Renal cortical epithelial cell (primary cell): ENCODE measurements at regions not wholly inside any gene's neighbourhood (a gene's known extent, or its start where the extent isn't known, plus 50 kb on each side); places are given as distances from the start of the nearest gene placed in this dataset.

Experiments used
- DNase-seq: peaks from one replicate; pipeline ENCODE4 v3.0.0-alpha.2; 2011; ENCODE audit warnings: low read depth

DNA sequence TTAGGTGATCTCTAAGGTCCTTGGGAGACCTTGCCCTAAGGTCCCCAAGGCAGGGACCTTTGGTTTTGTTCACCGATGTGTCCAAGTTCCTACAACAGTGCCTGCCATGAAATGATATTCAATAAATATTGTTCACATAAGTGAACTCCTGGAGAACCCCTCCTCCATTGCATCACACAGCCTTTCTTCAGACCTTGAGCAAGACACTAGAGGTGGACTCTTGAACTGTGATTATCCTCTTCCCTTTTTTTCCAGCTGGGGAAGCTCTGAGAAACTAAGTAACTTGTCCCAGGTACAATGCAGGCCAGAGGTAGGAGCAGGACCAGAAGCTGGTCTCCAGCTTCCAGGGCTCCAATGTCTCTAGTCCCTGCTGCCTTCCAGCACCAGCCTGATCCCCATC, 76.6 kb upstream of the LMO1 start:
- no peak for DNase-seq

- DNase-seq: no peak
These were observed 75.9 kb upstream of the LMO1 start for GRCh38 chr11:8339592-8340022.

DNA sequence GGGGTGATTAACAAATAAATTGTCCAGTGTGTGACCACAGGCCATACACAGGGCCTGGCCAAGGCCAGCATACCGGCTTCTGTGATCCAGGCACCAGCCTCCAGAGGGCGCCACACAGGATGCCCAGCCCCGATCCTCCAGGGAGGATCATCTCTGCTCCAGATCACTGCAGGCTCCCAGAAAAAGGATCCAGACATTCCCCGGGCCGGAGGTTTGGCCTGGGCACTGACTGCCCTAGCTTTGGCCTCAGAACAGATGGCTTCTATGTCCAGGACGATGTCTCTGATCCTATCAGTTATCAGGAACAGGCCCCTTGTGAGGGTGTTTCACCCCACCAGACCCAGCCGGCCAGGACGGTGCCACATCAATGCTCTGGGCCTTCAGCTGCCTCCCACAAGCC, 74.5 kb upstream of the LMO1 start:
- DNase-seq: no peak

DNA sequence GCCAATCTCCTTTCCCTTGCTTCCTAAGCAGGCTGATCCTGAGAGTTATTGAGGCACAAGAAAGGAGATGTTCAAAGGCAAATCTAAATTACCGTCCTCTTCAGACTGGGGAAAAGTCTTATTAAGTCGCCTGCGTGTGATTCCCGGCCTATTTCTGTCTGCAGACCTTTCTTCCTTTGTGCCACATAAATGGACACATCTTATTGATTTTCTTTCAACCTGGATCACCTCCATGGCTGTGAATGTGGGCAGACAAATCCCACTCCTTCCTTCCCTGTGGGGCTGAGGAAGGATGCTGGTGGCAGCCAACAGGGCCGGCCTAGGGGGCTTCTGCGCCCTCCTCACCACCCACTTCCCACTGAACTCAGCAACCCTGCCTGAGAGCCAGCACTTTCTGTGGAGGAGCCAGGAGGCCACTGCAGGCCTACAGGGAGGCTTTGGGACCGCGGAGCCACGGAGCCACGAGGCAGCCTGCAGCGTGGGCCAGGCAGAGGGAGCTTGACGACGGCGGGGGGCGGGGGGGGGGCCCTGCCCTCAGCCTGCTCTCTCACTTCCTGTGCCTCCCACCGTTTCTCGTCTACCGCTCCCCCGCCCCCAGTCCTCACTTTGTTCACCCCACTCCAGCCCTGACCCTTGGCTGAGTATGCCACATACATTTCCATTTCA, 73.6 kb upstream of the LMO1 start:
- DNase-seq: no peak

DNA sequence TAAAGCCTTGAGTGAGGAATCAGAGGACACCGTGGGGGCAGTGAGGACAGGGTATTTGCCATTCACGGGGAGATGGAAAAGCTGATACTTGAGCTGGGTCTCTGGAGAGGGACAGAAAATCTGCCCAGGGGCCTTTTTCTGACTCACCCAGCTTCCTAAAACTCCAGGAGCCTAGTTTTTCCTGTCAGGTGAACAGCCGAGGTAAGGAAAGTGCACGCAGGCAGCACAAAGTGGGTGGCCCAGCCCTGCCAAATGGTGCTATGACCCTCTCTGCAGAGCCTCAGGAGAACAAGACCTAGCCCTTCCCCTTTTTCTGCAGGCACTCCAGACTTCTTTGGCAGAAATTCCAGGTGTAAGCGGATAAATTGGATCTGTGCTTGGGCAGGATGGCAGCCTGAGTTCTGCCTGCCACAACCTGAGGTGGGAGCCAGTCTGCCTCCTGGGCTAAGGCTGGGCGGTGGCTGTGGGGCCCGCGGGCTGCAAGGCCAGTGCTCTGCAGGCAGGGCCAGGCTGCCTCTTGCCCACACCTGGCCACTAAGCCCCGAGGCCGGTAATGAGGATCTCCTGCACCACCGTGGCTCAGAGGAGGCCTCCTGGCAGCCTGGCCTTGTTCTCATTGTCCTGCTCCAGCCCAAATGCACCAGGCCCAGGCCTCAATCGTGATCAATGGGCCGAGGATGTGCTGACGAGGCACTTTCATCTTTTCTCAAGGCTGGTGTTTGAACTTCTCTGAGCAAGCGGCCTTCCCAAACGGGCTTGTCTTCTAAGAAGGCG, 72.9 kb upstream of the LMO1 start:
- no peak for DNase-seq

- no peak for DNase-seq
These were observed 72.0 kb upstream of the LMO1 start for GRCh38 chr11:8335683-8336082.

DNA sequence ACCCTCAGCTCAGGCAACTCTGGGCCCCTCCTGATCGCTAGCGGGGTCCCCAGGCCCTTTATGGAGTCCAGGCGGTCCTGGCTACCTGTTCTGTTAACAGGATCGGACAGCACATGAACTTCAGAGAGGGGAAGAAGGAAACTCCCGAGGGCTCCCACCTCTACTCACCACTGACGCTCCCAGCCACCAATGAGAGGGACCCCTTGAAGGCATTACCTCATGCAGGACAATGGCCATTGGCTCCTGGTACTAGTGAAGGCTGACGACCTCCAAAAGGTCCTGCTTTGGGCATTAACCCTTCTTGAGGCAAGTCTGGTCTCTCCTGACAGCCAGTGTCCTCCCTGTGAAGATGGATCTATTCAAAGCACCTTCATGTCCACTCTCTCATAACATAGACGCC, 71.5 kb upstream of the LMO1 start:
- DNase-seq: no peak

DNA sequence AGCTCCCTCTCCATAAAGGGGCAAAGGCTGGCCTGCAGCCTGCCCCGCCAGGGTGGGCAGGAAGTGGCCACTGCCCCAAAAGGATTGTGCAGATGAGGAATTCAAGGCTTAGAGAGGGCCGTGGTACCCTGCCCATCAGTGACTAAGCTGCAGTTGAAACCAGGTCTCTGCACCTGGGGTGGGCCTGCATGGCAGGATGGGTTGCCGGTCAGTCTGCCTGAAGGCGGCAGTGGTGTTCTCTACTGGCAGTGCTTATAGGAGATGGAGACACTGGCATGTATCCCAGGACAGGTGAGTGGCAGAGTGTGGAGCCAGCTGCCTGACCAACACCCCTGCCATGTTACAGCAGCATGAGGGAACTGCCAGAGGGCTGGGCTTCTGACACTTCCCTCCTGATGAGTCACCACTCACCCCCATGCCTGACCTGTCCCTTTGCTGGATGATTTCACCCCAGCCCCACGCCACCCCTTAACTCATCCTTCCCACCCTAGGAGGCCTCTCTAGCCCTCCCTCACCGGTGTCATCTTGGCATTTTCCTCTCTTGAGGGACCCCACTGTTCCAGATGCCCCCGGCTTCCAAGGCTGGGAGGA, 70.2 kb upstream of the LMO1 start:
- peak; percentile 53 for DNase-seq

- DNase-seq: no peak
These were observed 69.7 kb upstream of the LMO1 start for GRCh38 chr11:8333376-8333775.

DNA sequence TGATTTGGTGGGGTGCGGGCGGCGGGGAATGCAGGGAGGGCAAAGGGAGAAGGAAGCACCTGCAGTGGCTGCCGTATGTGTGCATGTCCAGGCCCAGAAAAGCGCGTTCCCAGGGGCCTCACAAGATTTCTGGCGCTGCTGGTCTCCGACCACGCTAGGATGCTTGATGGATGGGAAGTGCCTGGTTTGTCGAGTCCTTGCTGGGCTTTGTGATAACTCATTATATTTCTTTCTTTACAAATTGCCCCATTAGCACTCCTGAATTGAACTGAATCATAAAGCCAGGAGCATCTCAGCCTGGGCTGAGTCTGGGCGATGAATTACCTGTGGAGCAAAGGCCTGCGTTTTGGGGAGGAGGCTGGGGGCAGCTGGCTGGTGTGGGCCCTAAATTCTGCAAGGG, 69.2 kb upstream of the LMO1 start:
- DNase-seq: no peak

- DNase-seq: no peak
These were observed 68.5 kb upstream of the LMO1 start for GRCh38 chr11:8332196-8332595.

- peak; percentile 49 for DNase-seq
These were observed 68.1 kb upstream of the LMO1 start for GRCh38 chr11:8331767-8332166.

GRCh38 chr11:8330896-8331295, 67.2 kb upstream of the LMO1 start:
- no peak for DNase-seq

DNA sequence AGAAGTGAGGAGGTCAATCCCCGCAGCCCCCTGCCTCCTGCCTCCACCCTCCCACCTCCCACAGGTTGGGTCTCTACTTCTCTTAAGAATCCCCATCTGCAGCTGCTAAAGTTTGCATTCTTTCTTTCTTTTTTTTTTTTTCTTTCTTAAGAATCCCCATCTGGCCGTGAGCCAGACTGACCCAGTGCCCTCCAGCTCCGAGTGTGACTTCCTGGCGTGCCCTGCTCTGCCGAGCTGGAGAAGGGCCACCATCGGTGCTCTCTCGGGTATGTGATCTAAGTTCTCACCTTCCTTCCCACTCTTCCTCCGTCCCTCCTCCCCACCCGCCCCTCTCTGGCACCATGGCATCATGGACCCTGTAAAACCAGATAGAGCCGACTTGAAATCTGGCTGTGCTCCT, 66.7 kb upstream of the LMO1 start:
- DNase-seq: peak; percentile 42

GRCh38 chr11:8329847-8330361, 66.2 kb upstream of the LMO1 start:
- no peak for DNase-seq

GRCh38 chr11:8329336-8329735, 65.7 kb upstream of the LMO1 start:
- DNase-seq: no peak

- peak; percentile 91 for DNase-seq
These were observed 65.2 kb upstream of the LMO1 start for GRCh38 chr11:8328848-8329330.

DNA sequence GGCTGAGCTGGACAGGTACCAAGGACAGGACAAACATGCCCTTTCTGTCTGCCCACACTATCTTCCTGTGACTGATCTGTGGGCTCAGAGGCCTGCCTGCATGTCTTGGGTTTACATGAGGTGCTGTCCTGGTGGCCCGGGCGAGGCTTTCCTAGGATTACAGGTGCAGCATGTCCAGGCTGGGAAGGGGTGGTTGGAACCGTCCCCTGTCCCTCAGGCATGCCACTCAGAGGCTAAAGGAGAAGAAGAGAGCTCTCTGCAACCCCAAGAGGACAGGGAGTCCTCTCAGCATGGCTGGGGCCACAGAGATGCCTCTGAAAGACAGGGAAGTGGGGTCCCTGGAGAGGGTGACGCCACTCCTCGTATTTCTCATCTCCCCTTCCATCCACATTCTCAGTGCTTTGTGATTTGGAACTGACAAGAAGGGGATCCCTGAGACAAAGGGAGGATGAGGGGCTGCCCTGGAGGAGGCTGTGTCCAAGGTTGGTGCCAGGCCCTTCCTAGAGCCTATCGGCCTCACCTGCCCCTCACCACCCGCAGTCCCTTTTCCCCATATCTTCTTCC, 64.6 kb upstream of the LMO1 start:
- DNase-seq: no peak

DNA sequence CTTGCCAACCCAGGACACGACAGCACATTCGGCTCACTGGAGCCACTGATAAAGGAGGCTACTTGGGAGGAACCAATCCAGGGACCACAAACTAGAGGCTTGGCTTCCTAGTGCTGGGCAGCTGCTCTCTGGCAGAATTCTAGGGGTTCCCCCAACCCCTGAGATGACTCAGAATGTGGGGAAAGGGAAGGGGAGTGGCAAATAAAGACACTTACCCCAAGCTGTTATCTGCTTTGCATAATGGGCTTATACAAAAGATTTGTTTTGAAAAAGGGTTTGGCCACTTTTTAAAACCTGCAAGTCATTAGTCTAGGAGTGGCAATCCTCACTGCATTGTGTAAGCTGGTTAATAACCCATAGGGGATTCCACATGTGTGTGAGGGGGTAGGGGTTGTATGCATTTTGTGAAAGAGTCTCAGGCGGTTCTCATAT, 64.1 kb upstream of the LMO1 start:
- DNase-seq: no peak

DNA sequence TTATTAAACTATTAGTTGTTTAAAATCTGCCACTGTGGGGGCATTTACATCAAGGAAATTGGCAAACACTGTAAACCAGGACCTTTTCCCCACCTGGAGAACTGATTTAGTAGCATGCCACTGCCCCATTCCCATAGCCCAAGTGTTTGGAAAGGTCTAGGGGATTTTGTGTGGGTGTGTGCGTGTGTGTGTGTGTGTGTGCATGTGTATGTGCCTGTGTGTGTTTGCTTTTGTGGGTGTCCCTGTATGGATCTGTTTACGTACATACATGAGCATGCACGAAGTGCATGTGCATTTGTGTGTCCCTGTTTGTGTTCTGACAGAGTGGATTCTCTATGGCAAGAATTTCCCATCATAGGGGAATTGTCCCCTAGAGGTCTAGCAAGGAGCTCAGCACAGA, 62.7 kb upstream of the LMO1 start:
- DNase-seq: no peak

DNA sequence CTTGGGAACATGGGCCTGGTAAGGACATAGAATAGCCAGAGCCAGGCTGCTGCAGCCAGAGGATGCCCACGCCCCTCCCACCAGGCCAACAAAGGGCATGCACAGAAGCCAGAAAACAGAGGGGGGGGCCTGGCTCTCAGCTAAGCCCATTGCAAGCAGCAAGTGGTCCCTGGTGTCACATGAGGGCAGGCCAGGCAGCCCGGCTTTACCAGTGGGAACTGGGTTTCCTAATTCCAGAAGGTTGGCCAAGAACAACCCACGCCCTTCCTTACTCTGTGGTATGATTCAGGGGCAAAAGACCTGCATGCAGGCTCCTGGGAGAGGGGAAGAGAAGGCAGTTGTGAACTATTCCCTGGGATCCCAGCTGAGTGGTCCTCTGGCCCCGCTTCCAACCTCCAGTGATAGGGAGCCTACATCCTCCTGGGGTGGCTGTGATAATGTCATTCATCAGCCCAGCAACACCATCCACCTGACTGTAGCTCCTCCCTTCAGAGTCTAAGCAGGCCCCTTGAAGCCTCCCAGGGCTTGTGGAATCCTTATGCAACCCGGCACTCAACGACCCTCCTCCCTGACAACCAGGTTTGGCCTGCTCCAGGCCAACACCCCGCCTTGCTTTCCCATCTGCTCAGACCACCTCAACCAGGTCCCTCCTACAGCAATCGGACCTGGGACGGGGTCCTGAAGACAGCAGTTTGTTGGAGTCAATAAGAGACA, 62.1 kb upstream of the LMO1 start:
- no peak for DNase-seq
